NCI-H2171 (cell line): ENCODE measurements at regions not wholly inside any gene's neighbourhood (a gene's known extent, or its start where the extent isn't known, plus 50 kb on each side); places are given as distances from the start of the nearest gene placed in this dataset.

Source experiments
- DNase-seq: peaks from one replicate; lab custom pipeline; 2025; lab: John Stamatoyannopoulos, UW

- DNase-seq: no peak
Observed at GRCh38 chr12:124412646-124413015, 117.7 kb downstream of the RFLNA start.

- DNase-seq: no peak
Observed at GRCh38 chr12:124411953-124412645, 117.2 kb downstream of the RFLNA start.

GRCh38 chr12:124411281-124411878 is 116.5 kb downstream of the RFLNA start:
- DNase-seq: no peak

- DNase-seq: peak; percentile 73
Observed at GRCh38 chr12:124410354-124411175, 115.7 kb downstream of the RFLNA start.

GRCh38 chr12:124408822-124409517 is 114.1 kb downstream of the RFLNA start:
- DNase-seq: no peak

GRCh38 chr12:124407074-124407473 is 112.2 kb downstream of the RFLNA start:
- no peak for DNase-seq

GRCh38 chr12:124406043-124406442 is 111.2 kb downstream of the RFLNA start:
- DNase-seq: no peak

GRCh38 chr12:124405592-124405991 is 110.7 kb downstream of the RFLNA start:
- no peak for DNase-seq

- no peak for DNase-seq
Observed at GRCh38 chr12:124405151-124405550, 110.3 kb downstream of the RFLNA start.

- DNase-seq: peak; percentile 24
Observed at GRCh38 chr12:124404162-124404784, 109.4 kb downstream of the RFLNA start.

- DNase-seq: no peak
Observed at GRCh38 chr12:124403273-124403672, 108.4 kb downstream of the RFLNA start.

- DNase-seq: peak; percentile 33
Observed at GRCh38 chr12:124402248-124403066, 107.6 kb downstream of the RFLNA start.

GRCh38 chr12:124401704-124402221 is 106.9 kb downstream of the RFLNA start:
- peak; percentile 47 for DNase-seq

GRCh38 chr12:124400124-124400523 is 105.2 kb downstream of the RFLNA start:
- no peak for DNase-seq

- no peak for DNase-seq
Observed at GRCh38 chr12:124399622-124400021, 104.7 kb downstream of the RFLNA start.

- no peak for DNase-seq
Observed at GRCh38 chr12:124398578-124399227, 103.8 kb downstream of the RFLNA start.

- DNase-seq: peak; percentile 24
Observed at GRCh38 chr12:124397807-124398577, 103.1 kb downstream of the RFLNA start.

GRCh38 chr12:124397399-124397679 is 102.4 kb downstream of the RFLNA start:
- no peak for DNase-seq

- peak; percentile 39 for DNase-seq
Observed at GRCh38 chr12:124396544-124397398, 101.9 kb downstream of the RFLNA start.
